ENCODE measurements at regions not wholly inside any gene's neighbourhood (a gene's known extent, or its start where the extent isn't known, plus 50 kb on each side); places are given as distances from the start of the nearest gene placed in this dataset.

- Histone ChIP-seq H3K9me3 (ENCODE audit: control insufficient read depth, low read length) (no peaks in the 10 kb centered on the region), H3K27me3 (ENCODE audit: control insufficient read depth, insufficient read depth) (no peaks in the 10 kb centered on the region), H3K4me3 (ENCODE audit: low read length) (no peak overlapping the region), H3K4me1 (ENCODE audit: control insufficient read depth, insufficient read depth, low read length) (no peaks in the 10 kb centered on the region), H3K27ac (ENCODE audit: low read length) (no peak overlapping the region)
- intact Hi-C loops (cut with DNase I), result no loop called here
- ATAC-seq (no peak), DNase-seq (no peak)
- WGBS, result 63% methylated on average over 4 of the region's 4 CpGs
Observed at GRCh38 chr20:60585651-60586050, 627.4 kb downstream of the CDH26 start.

GRCh38 chr20:60586269-60587050 lies 628.2 kb downstream of the CDH26 start:
- ATAC-seq (peak; percentile 89 to 92), DNase-seq (peak; percentile 57 to 87 (median 85))
- Histone ChIP-seq H3K27me3 (ENCODE audit: control insufficient read depth, insufficient read depth) (no peaks in the 10 kb centered on the region), H3K4me3 (ENCODE audit: low read length) (no peak overlapping the region), H3K4me1 (ENCODE audit: control insufficient read depth, insufficient read depth, low read length) (no peaks in the 10 kb centered on the region), H3K27ac (ENCODE audit: low read length) (no peak overlapping the region), H3K9me3 (ENCODE audit: control insufficient read depth, low read length) (no peaks in the 10 kb centered on the region)
- intact Hi-C loops (cut with DNase I), result no loop called here
- WGBS, result 32% methylated on average over 11 of the region's 11 CpGs

- Histone ChIP-seq H3K4me1 (ENCODE audit: control insufficient read depth, insufficient read depth, low read length) (no peaks in the 10 kb centered on the region), H3K4me3 (ENCODE audit: low read length) (no peak overlapping the region), H3K9me3 (ENCODE audit: control insufficient read depth, low read length) (no peaks in the 10 kb centered on the region), H3K27me3 (ENCODE audit: control insufficient read depth, insufficient read depth) (no peaks in the 10 kb centered on the region), H3K27ac (ENCODE audit: low read length) (no peak overlapping the region)
- intact Hi-C loops (cut with DNase I), result no loop called here
- no peak for ATAC-seq
- WGBS, result 82% methylated on average over 4 of the region's 4 CpGs
- DNase-seq, result no peak
Observed at GRCh38 chr20:60587986-60588385, 629.8 kb downstream of the CDH26 start.

- Histone ChIP-seq H3K4me3 (ENCODE audit: low read length) (no peak overlapping the region), H3K9me3 (ENCODE audit: control insufficient read depth, low read length) (no peaks in the 10 kb centered on the region), H3K27me3 (ENCODE audit: control insufficient read depth, insufficient read depth) (no peaks in the 10 kb centered on the region), H3K27ac (ENCODE audit: low read length) (no peak overlapping the region), H3K4me1 (ENCODE audit: control insufficient read depth, insufficient read depth, low read length) (no peaks in the 10 kb centered on the region)
- no peak for DNase-seq
- WGBS, result 26% methylated on average over 3 of the region's 3 CpGs
- intact Hi-C loops (cut with DNase I), result no loop called here
- no peak for ATAC-seq
Observed at GRCh38 chr20:60589623-60590022, 631.4 kb downstream of the CDH26 start.

- Histone ChIP-seq H3K4me3 (ENCODE audit: low read length) (no peak overlapping the region), H3K27ac (ENCODE audit: low read length) (no peak overlapping the region), H3K4me1 (ENCODE audit: control insufficient read depth, insufficient read depth, low read length) (no peaks in the 10 kb centered on the region), H3K9me3 (ENCODE audit: control insufficient read depth, low read length) (no peaks in the 10 kb centered on the region), H3K27me3 (ENCODE audit: control insufficient read depth, insufficient read depth) (no peaks in the 10 kb centered on the region)
- 65% methylated on average over 6 of the region's 6 CpGs for WGBS
- ATAC-seq (no peak), DNase-seq (no peak)
- intact Hi-C loops (cut with DNase I), result no loop called here
Observed at GRCh38 chr20:60591172-60591799, 633.1 kb downstream of the CDH26 start.

GRCh38 chr20:60598528-60598927 lies 640.3 kb downstream of the CDH26 start:
- Histone ChIP-seq H3K4me1 (ENCODE audit: control insufficient read depth, insufficient read depth, low read length) (no peaks in the 10 kb centered on the region), H3K27ac (ENCODE audit: low read length) (no peak overlapping the region), H3K9me3 (ENCODE audit: control insufficient read depth, low read length) (no peaks in the 10 kb centered on the region), H3K4me3 (ENCODE audit: low read length) (no peak overlapping the region), H3K27me3 (ENCODE audit: control insufficient read depth, insufficient read depth) (no peaks in the 10 kb centered on the region)
- 86% methylated on average over 14 of the region's 14 CpGs for WGBS
- intact Hi-C loops (cut with DNase I), result no loop called here
- ATAC-seq (no peak), DNase-seq (no peak)

GRCh38 chr20:60599381-60599780 lies 641.2 kb downstream of the CDH26 start:
- intact Hi-C loops (cut with DNase I), result no loop called here
- WGBS, result 93% methylated on average over 16 of the region's 16 CpGs
- no peaks in the 10 kb centered on the region for H3K27me3 ChIP-seq (ENCODE audit: control insufficient read depth, insufficient read depth)
- H3K4me3 ChIP-seq (ENCODE audit: low read length), result no peak overlapping the region
- no peaks in the 10 kb centered on the region for H3K9me3 ChIP-seq (ENCODE audit: control insufficient read depth, low read length)
- DNase-seq (no peak), ATAC-seq (no peak)
- H3K27ac ChIP-seq (ENCODE audit: low read length), result no peak overlapping the region
- no peaks in the 10 kb centered on the region for H3K4me1 ChIP-seq (ENCODE audit: control insufficient read depth, insufficient read depth, low read length)

GRCh38 chr20:60600036-60600435 lies 641.8 kb downstream of the CDH26 start:
- WGBS, result 79% methylated on average over 7 of the region's 7 CpGs
- H3K9me3 ChIP-seq (ENCODE audit: control insufficient read depth, low read length), result no peaks in the 10 kb centered on the region
- H3K4me1 ChIP-seq (ENCODE audit: control insufficient read depth, insufficient read depth, low read length), result no peaks in the 10 kb centered on the region
- H3K27me3 ChIP-seq (ENCODE audit: control insufficient read depth, insufficient read depth), result no peaks in the 10 kb centered on the region
- intact Hi-C loops (cut with DNase I), result no loop called here
- no peak for DNase-seq
- no peak overlapping the region for H3K4me3 ChIP-seq (ENCODE audit: low read length)
- H3K27ac ChIP-seq (ENCODE audit: low read length), result no peak overlapping the region
- no peak for ATAC-seq

- H3K27ac ChIP-seq (ENCODE audit: low read length), result no peak overlapping the region
- 56% methylated on average over 4 of the region's 4 CpGs for WGBS
- H3K4me3 ChIP-seq (ENCODE audit: low read length), result no peak overlapping the region
- intact Hi-C loops (cut with DNase I), result no loop called here
- DNase-seq (no peak), ATAC-seq (peak; percentile 73 to 88)
- no peaks in the 10 kb centered on the region for H3K4me1 ChIP-seq (ENCODE audit: control insufficient read depth, insufficient read depth, low read length)
- H3K27me3 ChIP-seq (ENCODE audit: control insufficient read depth, insufficient read depth), result no peaks in the 10 kb centered on the region
- no peaks in the 10 kb centered on the region for H3K9me3 ChIP-seq (ENCODE audit: control insufficient read depth, low read length)
Observed at GRCh38 chr20:60624066-60624465, 628.0 kb upstream of the CDH4 start.

- Histone ChIP-seq H3K4me3 (ENCODE audit: low read length) (no peak overlapping the region), H3K27me3 (ENCODE audit: control insufficient read depth, insufficient read depth) (no peaks in the 10 kb centered on the region), H3K27ac (ENCODE audit: low read length) (no peak overlapping the region), H3K9me3 (ENCODE audit: control insufficient read depth, low read length) (no peaks in the 10 kb centered on the region), H3K4me1 (ENCODE audit: control insufficient read depth, insufficient read depth, low read length) (no peaks in the 10 kb centered on the region)
- intact Hi-C loops (cut with DNase I), result no loop called here
- no peak for DNase-seq
- 69% methylated on average over 3 of the region's 3 CpGs for WGBS
- ATAC-seq, result no peak
Observed at GRCh38 chr20:60627751-60628565, 624.1 kb upstream of the CDH4 start.

- Histone ChIP-seq H3K27me3 (ENCODE audit: control insufficient read depth, insufficient read depth) (no peaks in the 10 kb centered on the region), H3K9me3 (ENCODE audit: control insufficient read depth, low read length) (no peaks in the 10 kb centered on the region), H3K4me3 (ENCODE audit: low read length) (no peak overlapping the region), H3K27ac (ENCODE audit: low read length) (no peak overlapping the region), H3K4me1 (ENCODE audit: control insufficient read depth, insufficient read depth, low read length) (no peaks in the 10 kb centered on the region)
- no peak for ATAC-seq
- intact Hi-C loops (cut with DNase I), result no loop called here
- 71% methylated on average over 7 of the region's 7 CpGs for WGBS
- no peak for DNase-seq
Observed at GRCh38 chr20:60628749-60629148, 623.3 kb upstream of the CDH4 start.

All from right cardiac atrium (tissue), 5 donors.